DOHH2 (cell line): ENCODE measurements at regions not wholly inside any gene's neighbourhood (a gene's known extent, or its start where the extent isn't known, plus 50 kb on each side); places are given as distances from the start of the nearest gene placed in this dataset.

Experiments used
- EZH2phosphoT487 ChIP-seq: fragments of 200-600 bp; sonication (generic); IDR thresholded peaks from 2 replicates; pipeline ENCODE4 v1.6.1; 2017; ENCODE audit warnings: borderline replicate concordance, mild to moderate bottlenecking, antibody characterized with exemption, low read length, moderate library complexity, mixed read lengths
- TF ChIP-seq, protein P1 (sequence below): fragments of 200-600 bp; sonication (generic); IDR thresholded peaks from one replicate; pipeline ENCODE4 v1.5.1; 2014; ENCODE audit warnings: antibody characterized with exemption, mild to moderate bottlenecking, low read depth, low read length; ENCODE audit not compliant: poor library complexity, severe bottlenecking

DNA sequence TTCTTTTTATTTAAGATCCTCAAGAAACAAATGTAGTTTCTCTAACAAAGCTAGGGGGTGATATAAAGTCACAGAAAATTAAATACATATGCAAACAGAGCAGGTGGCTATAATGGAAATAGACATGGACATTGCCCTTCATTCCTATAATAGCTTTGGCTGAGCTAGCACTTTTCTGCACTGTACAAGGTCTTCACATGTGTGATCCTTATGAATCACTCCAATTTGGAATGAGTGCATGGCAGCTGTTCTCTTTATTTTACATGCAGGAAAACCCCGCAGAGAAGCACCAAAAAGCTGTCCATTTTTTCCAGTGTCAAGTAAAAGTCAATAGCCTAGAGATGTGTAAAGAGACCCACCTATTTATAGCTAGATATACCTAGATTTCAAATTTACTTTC lies 747.4 kb upstream of the SLC8A1 start:
- TF ChIP-seq, protein P1, sequence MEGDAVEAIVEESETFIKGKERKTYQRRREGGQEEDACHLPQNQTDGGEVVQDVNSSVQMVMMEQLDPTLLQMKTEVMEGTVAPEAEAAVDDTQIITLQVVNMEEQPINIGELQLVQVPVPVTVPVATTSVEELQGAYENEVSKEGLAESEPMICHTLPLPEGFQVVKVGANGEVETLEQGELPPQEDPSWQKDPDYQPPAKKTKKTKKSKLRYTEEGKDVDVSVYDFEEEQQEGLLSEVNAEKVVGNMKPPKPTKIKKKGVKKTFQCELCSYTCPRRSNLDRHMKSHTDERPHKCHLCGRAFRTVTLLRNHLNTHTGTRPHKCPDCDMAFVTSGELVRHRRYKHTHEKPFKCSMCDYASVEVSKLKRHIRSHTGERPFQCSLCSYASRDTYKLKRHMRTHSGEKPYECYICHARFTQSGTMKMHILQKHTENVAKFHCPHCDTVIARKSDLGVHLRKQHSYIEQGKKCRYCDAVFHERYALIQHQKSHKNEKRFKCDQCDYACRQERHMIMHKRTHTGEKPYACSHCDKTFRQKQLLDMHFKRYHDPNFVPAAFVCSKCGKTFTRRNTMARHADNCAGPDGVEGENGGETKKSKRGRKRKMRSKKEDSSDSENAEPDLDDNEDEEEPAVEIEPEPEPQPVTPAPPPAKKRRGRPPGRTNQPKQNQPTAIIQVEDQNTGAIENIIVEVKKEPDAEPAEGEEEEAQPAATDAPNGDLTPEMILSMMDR = no peak
- TF ChIP-seq EZH2phosphoT487 = no peak
